CD4-positive, alpha-beta T cell treated with Interleukin-6 at 100 ng/mL for 8 hours (primary cell): ENCODE measurements at regions not wholly inside any gene's neighbourhood (a gene's known extent, or its start where the extent isn't known, plus 50 kb on each side); places are given as distances from the start of the nearest gene placed in this dataset.

Source experiments
- DNase-seq: peaks from one replicate; pipeline ENCODE4 v3.0.0-alpha.2; 2020; ENCODE audit warnings: mixed read lengths, low spot score

DNA sequence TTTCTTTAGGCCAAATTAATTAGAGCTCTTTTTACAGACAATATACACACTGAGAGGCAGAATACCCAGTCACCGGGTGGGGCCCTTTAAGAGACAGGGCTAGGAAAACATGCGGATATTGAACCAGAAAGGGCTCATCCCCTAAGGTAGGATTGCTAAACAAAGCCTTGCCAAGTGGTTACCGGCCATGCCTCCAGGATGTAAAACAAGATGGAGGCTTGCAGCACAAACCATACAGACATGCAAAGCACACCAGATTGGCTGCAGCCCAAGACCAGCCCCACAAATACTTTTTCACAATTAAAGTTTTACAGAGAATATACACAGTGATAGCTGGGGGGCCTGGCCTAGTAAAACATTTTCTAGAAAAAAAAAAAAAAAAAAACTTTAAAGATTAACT lies 210.0 kb downstream of the KLHL4 start:
- no peak for DNase-seq

DNA sequence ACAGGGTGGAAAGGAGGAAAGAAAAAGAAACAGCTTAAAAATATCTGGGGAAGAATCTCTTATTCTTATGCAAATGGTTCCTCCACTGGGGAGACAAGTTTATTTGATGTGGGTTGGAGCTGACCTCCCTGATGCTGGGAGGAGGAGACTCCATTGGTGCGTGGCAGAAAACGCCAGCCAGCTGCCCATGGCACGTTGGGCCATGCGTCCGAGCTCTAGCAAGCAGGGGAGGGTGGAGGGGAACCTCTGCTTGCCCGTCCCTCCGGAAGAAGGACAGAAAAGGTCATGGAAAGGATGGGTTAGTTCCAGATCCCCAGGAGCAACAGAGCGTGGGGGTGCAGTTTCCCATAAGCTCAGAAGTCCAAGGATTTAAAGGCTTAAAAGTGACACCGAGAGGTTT lies 210.4 kb downstream of the KLHL4 start:
- no peak for DNase-seq

DNA sequence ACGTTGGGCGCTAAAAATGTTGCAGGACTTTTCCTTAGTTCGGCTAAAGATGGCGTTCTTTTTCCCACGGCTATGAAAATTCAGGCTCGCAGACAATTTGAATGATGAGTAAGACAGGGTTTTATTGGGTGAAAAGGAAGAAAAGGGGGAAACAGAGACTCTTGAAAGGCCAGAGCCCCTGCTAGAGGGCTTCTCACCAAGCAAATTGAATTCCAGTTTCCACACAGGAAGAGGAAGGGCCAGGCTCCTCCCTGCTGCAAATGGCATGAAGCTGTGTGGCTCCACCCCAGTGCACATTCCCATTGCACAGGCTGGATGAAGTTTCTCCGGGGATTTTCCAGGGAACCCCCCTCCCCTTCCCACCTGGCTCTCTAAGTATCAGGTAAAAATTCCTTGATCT lies 210.9 kb downstream of the KLHL4 start:
- DNase-seq, result no peak

DNA sequence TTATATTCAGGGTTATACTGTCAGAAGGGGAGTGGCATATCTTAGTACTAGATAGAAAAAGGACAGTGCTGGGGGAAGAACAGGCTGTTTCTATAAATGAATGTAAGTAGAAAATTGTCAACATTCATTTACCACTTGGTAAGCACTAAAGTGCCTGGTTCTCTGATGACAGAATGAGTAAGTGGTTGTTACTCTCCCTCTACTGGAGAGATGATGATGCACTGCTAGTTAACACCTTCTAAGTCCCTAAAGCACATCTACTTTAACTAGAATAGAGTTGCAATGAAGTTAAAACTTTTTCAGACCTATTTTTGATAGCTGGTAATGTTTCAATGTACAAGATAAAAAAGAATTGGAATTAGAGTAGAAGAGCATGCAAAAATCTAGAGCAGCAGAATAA lies 214.5 kb downstream of the KLHL4 start:
- DNase-seq, result no peak

DNA sequence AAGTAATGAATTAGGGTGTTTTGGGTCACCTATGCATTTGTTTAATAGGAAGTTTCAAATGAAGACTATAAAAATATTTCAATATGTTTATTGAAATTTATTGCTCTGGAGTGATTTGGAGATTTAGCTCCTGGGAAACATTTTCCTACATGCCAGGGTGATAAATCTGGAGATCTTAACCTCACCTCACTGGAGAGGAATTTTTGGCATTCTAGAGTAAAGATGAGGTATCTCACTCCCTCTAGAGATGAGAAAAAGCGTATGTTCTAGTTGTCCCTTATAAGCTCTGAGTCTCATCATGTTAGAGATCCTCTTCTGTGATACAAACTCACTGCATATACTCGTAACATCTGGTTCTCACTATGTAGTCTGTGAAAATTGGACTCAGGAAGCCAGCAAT lies 219.0 kb downstream of the KLHL4 start:
- DNase-seq, result no peak

DNA sequence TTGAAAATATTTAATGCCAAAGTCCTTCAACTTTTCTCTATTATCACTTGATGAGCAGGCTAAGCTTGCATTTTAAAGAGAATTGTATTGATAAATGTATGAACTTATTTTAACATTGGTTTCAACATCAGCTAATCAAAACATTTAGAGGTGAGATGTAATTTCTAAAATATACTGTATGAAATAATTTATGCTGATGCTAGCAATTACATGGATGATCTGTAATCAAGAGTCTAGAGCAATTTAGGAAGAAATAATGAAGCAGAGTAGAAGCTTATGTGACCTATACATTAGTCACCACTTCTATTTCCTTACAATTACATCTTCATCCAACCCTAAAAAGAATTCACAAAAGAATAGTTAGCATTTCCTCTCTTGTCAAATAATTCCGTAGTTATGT lies 226.8 kb downstream of the KLHL4 start:
- no peak for DNase-seq

DNA sequence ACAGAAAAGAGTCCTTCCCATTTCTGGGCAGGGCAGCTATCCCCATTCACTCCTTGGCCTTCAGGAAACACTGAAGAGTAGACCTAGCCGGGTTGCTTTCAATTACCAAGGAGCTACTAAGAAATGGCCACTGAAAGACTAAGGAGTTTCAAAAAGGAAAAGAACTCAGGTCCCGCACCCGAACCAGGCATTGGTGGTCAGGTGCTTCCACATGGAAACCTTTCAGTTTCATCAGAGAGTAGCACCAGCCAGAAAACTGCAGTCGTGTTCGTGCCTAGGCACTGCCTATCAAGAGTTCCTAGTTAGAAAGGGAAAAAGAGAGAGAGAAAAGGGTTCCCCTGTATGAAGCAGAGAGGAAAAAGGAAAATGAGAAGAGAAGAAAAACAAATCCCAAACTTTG lies 237.9 kb downstream of the KLHL4 start:
- DNase-seq, result no peak

DNA sequence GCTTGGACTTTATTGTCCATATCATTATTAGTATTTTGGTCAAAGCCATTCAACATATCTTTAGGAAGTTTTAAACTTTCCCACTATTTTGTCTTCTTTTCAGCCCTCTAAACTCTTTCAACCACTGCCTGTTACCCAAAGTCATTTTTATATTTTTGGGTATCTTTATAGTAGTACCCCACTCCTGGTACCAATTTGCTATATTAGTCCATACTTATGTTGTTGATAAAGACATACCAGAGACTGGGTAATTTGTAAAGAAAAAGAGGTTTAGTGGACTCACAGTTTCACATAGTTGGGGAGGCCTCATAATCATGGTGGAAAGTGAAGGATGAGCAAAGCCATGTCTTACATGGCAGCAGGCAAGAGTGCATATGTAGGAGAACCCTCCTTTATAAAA lies 271.4 kb downstream of the KLHL4 start:
- no peak for DNase-seq

DNA sequence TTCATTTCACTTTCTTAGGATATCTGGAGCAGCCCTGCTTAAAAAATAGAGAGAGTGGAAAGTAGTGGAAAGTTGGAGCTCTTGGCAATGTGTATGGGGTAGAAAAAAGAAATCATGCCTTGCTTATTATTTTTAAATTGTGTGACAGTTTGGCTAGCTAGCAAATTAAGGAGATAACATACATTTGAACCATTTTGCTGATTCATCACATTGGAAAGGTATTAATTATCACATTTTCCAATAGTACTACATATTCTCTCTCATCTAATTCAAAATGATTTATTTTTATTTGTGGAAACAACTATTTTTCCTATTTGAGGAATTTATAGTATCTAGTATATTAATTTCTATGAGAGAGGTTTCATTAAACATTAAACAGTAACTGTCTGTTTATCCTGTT lies 280.4 kb downstream of the KLHL4 start:
- no peak for DNase-seq

DNA sequence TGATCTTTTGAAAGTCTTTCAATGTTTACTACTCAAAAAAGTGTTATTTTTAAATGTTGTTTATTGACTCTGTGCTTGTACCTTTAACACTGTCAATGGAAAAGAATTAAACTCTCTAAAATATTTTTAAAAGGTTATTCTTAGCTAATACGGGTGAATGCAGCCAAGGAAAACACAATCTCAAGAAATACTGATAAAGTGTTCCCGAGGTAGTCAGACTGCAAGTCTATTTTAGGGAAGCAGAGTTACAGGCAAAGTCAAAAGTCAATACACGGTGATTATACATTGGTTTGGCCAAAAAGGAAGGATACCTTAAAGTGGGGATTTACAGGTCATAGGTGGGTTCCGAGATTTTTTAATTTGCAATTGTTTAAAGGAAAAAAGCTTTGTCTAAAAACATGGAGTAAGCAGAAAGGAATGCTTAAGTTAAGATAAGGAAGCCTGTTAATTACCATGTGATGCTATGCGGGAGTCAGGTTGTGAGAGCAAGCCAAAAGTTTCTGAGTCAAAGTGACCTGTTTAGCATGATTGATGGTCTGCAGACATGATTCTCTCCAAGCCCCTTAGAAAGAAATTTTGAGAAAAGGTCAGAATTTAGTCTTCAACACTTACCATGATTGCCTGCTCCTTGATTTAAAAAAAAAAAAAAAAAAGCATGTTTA lies 288.4 kb downstream of the KLHL4 start:
- no peak for DNase-seq

DNA sequence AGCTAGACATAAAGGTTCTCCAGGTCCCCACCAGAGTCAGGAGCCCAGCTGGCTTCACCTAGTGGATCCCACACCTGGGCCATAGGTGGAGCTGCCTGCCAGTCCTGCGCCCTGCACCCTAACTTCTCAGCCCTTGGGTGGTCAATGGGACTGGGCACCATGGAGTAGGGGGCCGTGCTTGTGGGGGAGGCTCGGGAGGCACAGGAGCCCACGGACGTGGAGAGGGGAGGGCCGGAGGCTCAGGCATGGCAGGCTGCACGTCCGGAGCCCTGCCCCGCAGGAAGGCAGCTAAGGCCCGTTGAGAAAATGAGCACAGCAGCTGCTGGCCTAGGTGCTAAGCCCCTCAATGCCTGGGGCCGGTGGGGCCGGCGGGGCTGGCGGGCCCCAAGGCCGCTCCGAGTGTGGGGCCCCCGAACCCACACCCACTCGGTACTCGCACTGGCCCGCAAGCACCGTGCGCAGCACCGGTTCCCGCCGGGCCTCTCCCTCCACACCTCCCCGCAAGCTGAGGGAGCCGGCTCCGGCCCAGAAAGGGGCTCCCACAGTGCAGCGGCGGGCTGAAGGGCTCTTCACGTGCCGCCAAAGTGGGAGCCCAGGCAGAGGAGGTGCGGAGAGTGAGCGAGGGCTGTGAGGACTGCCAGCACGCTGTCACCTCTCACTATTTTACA lies 291.1 kb downstream of the KLHL4 start:
- DNase-seq, result no peak

DNA sequence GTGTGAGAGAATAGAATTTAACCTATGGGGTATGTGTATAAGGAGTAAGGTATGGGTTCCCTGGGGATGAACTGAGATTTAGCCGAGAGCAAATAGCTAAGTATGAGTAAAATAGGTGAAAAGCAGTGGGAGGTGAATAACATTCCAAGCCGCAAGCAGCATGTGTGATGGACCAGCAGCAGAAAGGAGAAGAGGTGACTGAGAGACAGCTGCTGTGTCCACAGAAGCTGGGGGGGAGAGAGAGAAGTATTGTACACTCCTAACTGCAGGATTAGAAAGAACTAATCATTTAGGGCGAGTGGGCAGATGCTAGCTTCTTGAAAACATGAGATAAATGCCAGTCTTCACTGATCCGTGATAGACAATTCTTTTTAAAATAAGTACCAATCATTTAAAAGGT lies 296.0 kb downstream of the KLHL4 start:
- no peak for DNase-seq

DNA sequence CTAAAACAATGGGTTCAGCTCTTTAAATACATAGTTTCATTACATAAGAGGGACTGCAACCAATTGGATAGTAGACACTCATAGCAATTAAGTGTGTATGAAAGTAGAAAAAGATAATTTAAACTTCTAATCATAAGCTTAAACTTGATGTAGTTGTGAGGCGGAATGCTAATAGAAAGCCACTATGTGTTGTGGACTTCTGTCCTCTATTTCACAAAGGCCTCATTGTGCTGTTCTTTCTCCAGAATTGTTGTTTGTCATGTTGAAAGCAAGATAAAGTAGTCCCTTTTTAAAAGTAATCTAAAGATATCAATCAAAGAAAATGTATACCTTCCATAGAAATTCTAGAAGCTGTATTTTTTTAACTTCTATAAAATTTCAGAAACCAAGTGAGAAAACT lies 329.4 kb downstream of the KLHL4 start:
- DNase-seq, result no peak

DNA sequence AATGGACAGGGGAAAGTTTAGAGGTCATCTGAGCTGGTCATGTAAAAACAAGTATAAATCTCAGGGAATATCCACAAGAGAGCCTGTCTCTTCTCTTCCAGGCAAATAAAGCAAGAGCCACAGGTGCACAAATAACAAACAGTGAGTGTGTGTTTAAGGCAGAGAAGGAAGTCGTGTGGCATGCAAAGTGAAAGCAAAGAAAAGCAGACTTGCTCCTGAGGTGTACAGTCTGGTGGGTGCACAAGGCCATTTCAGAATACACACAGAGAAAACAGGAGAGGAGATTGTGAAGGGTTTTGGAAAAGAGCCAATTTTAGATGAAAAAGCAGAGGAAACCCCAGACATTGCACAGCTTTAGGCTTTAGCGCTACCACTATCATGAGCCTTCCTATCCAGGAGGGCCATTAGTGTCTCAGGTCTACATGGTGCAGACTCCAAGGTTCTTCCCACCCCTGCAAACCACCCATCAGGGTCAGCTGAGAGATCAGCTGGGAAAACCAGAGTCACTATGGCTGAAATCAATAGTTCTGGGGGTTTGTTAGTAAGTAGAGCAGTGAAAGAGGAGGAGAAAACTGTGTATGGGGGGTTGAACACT lies 355.8 kb downstream of the KLHL4 start:
- DNase-seq, result no peak

DNA sequence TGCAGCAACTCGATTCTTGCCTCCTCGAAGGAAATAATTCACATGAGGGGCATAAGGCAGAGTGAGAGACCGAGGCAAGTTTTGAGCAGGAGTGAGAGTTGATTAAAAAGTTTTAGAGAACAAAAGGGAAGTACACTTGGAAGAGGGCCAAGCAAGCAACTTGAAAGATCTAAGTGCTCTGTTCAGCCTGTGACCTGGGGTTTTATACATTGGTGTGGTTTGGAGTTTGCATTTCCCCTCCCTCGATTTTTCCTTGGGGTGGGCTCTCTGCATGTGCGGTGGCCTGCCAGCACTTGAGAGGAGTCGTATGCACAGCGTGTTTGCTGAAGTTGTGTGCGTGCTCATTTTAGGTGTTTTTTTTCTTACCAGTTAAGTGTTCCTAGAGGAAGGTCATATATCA lies 356.4 kb downstream of the KLHL4 start:
- no peak for DNase-seq

DNA sequence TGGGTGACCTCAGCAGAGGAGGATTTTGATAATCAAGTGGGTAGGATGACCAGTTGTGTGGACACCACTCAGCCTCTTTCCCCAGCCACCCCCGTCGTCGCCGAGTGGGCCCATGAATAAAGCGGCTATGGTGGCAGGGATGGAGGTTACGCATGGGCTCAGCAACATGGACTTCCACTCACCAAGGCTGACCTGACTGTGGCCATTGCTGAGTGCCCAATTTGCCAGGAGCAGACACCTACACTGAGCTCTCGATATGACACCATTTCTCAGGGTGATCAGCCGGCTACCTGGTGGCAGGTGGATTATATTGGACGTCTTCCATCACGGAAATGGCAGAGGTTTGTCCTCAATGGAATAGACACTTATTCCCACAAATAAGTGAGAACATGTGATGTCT lies 361.3 kb downstream of the KLHL4 start:
- no peak for DNase-seq

DNA sequence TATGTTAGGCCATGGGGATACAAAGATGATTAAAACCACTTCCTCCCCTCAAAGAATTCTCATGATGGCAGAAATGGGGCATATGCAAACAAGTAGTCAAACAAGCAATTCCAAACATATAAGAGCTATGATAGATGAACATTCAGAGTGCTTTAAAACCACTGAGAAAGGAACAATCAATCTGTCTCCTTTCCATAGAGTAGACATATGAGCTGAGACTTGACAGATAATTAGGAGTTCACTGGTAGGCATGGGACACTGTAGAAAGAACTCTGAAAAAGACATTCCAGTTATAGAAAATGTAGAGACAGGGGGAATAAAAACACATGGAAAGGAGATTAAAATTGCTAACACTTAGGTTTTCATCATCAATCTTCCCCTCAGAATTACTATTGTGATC lies 372.8 kb downstream of the KLHL4 start:
- no peak for DNase-seq

DNA sequence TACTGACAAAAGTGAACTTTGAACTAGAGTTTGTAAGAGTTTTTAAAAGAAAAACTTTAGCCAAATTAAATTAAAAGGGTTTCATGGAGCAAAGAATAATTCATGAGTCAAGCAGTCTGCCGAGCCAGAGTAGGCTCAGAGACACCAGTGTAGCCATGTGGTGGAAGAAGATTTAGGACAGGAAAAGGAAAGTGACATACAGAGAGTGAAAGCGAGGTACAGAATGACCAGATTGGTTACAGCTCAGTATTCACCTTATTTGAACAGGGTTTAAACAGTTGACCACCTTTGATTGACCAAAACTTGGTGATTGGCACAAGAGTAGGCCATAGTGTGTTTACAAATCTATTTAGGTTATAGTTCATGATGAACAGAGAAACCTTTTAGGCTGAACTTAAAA lies 377.8 kb downstream of the KLHL4 start:
- DNase-seq, result no peak

DNA sequence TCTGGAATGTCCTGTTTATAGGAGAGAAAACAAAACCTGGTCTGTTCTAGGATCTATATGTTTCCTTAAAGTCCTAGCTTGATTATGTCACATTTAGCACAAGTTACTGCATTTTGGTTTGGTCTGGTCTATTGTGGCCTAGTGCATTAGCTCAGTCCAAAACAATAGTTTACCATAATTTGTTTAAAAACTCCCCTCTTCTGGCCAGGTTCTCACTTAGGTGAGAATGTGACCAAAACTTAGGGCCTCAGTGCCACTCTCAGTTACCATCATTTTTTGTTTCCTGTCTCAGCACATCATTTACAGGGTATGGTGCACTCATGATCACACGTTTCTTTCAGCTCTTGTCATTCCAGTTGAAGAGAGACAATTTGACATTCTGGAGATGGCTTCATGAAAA lies 378.5 kb downstream of the KLHL4 start:
- no peak for DNase-seq

DNA sequence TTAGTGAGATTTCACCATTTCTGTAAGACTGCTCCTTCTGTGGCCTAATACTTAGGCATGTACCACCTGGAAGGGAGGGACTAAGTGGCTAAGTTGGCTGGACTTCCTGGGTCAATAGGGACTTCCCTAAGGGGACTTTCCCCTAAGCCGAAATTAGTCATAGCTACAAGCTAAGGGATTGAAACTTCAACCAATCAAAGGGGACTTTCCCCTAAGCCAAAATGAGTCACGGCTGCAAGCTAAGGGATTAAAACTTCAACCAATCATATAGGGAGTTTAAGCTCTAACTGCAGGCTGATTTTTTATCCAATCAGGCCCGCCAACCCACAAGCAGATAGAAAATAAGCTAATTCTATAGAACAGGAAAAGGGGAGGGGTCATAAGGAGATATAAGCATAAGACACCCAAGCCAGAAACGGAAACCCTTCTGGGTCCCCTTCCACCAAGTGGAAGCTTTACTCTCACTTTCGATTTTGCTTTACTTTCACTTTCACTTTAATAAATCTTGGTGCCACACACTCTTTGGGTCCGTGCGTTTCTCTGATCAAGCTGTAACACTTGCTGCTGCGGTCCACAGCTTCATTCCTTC lies 382.8 kb downstream of the KLHL4 start:
- peak; percentile 39 for DNase-seq

DNA sequence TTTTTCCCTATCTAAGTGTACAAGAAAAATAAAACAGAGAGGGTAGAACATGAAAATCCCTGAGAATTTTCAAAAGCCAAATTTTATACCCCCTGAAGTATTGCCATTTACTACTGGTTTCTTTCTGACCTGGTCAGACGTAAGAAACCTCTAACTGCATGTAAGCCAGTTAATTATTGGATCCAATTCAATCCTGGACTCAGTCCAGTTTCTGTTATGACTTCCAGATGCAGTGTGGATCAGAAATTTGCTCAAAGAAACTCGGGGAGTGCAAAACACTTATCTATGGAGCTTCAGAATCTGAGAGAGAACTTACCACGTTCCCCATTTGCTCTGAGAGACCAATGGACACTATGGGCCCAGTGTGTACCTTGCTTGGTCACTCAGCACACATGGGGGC lies 383.5 kb downstream of the KLHL4 start:
- no peak for DNase-seq

DNA sequence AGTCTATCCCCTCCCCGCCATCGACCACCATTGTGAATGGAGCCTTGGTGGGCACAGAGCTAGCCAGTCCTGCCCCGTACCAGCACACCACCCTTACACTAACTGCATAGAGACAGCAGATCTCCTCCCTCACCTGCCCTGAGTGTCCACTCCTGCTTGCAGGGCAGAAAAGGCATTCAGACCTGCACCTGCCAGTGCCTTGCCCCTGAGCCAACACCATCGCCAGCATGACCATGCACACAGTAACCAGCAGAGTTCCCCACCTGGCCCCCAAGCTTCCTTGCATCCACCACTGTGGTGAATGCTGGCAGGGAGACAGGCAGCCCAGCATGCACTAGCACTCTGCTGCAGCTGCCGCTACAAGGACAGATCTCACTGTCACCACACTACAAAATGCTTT lies 397.1 kb downstream of the KLHL4 start:
- no peak for DNase-seq

DNA sequence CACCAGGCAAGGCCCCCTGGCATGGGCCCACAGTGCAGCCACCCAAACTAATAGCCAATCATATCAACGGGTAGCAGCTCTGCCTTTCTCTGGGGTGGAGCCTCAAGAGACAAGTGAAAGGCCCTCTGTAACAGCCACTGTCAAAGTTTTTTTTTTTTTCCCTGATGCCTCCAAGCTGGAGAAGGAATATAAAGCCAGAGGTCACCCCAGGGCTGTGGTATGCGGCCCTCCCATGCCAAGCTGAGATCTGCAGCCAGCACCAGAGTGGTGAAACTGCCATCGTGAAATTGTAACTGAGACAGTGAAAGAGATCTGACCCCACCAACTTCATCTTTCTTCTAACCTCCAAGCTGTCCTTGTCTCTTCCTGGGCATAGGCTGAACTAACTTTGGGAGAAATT lies 407.0 kb downstream of the KLHL4 start:
- no peak for DNase-seq

DNA sequence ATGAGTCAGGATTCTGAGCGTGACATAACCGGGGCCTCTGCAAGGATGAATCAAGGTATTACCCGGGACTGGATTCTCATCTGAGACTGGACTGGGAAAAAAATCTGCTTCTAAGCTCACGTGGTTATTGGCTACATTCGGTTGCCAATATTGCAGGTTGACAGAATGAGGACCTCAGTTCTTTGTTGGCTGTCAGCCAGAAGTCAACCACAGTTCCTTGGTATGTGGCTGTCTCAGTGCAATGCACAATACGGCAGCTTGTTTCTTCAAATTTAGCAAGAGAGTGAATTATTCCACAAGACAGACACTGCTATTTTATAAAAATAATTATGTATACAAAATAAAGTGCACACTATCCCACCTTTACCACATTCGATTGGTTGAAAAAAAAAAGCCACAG lies 424.2 kb downstream of the KLHL4 start:
- no peak for DNase-seq
